HUES6 (cell line): ENCODE measurements at regions not wholly inside any gene's neighbourhood (a gene's known extent, or its start where the extent isn't known, plus 50 kb on each side); places are given as distances from the start of the nearest gene placed in this dataset.

Source experiments
- H3K27ac ChIP-seq: 2 replicates; pipeline ENCODE4 v1.7.0; 2013; ENCODE audit warnings: low read depth, mild to moderate bottlenecking, low read length, inconsistent platforms
- H3K27me3 ChIP-seq: 2 replicates; pipeline ENCODE4 v1.6.1; 2013; ENCODE audit warnings: low read length; ENCODE audit not compliant: control insufficient read depth, insufficient read depth
- H3K36me3 ChIP-seq: 2 replicates; pipeline ENCODE4 v1.6.1; 2013; ENCODE audit warnings: low read length; ENCODE audit not compliant: control insufficient read depth, insufficient read depth
- H3K4me1 ChIP-seq: 2 replicates; pipeline ENCODE4 v1.6.1; 2013; ENCODE audit warnings: low read length; ENCODE audit not compliant: control insufficient read depth, insufficient read depth
- H3K4me3 ChIP-seq: 2 replicates; pipeline ENCODE4 v1.5.1; 2013; ENCODE audit warnings: low read depth, low read length
- H3K9ac ChIP-seq: one replicate; pipeline ENCODE4 v1.6.1; 2013; ENCODE audit warnings: mild to moderate bottlenecking, low read length
- H3K9me3 ChIP-seq: 2 replicates; pipeline ENCODE4 v1.6.1; 2013; ENCODE audit warnings: low read depth, low read length; ENCODE audit not compliant: control insufficient read depth, insufficient read depth

DNA sequence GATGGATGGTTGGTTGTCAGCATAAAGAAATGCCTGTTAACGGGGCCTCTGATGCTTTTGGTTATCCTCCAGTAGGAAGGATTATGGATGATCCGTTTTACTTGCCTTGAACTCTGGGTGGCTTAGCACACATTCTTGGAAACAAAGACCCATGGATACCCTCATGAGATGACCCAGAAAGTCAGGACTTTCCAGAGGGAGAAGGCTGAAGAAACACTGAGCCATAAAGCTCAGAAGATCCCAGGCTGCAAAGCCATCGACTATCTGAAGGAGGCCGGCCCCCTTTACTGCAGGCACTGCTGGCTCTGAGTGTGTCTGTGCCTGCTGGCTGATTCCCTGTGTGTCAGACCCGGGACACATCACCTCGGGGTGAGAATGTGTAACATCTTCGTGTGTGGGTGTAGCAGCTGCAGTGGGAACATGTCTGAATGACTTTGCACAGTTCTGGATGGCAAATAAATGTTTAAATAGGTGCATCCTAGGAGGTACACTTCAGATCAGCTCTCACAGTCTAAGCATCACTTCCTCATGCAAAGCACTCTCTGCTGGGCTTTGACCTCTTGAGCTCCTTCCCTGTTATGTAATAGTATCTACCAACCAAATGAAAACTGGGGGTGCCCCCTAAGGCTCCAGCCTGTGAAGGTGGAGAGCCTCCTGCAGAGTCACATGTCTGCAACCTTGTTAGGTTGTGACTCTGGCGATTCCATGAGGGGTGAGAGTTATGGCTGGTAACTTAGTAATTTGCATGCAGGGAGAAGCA is 1084.9 kb downstream of the TBC1D22A start:
- peaks cover 70% of the 10 kb centered on the region; the same call in 1 of the 2 replicates for H3K9me3 ChIP-seq
- H3K27ac ChIP-seq = no peak overlapping the region
- no peak overlapping the region for H3K4me3 ChIP-seq
- H3K9ac ChIP-seq = no peak overlapping the region
- no peaks in the 10 kb centered on the region for H3K36me3 ChIP-seq
- peaks cover 10% of the 10 kb centered on the region; the same call in 1 of the 2 replicates for H3K4me1 ChIP-seq
- H3K27me3 ChIP-seq = no peaks in the 10 kb centered on the region

DNA sequence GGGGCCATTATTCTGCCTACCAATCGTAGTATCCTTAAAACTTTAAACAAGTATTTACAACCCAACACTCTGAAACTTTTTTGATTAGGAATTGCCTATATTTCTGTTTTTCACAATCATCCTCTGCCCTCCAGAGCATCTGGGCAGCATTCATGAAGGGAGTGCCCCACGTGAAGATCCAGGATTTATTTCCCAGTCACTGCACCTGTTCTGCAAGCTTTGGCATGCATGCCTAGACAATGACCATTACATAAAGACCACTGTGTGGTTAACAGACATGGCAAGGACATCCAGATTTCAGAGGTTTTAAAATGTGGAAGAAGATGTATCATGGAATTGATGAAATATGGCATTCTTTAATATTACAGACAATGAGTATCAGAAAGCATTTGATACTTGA is 1083.8 kb downstream of the TBC1D22A start:
- Histone ChIP-seq H3K4me3 (no peak overlapping the region), H3K27me3 (no peaks in the 10 kb centered on the region), H3K4me1 (peaks cover 8% of the 10 kb centered on the region; the same call in 1 of the 2 replicates), H3K9ac (no peak overlapping the region), H3K36me3 (no peaks in the 10 kb centered on the region), H3K9me3 (peaks cover 73% of the 10 kb centered on the region; the same call in 1 of the 2 replicates), H3K27ac (no peak overlapping the region)

DNA sequence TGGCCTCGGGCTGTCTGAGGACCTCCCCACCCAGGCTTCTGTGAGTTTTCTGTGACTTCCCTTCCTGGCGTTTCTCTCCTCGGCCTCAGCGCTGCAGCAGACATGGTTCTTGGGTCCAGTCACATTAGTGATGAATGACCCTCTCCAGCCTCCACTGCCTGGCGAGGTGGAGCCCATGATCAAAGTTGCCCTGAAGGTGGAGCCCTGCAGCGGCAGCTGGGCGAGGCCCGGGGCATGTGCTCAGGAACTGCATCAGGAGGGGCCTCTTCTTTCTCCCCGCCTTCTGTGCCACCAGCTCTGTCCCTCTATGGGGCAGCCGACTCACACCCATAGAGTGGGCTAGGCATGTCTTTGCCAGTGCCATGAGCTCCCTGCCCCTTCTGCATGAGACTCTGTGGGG is 1079.7 kb downstream of the TBC1D22A start:
- no peak overlapping the region for H3K4me3 ChIP-seq
- peaks cover 63% of the 10 kb centered on the region; the same call in 1 of the 2 replicates for H3K9me3 ChIP-seq
- no peak overlapping the region for H3K27ac ChIP-seq
- H3K27me3 ChIP-seq = no peaks in the 10 kb centered on the region
- H3K36me3 ChIP-seq = no peaks in the 10 kb centered on the region
- H3K4me1 ChIP-seq = no peaks in the 10 kb centered on the region
- no peak overlapping the region for H3K9ac ChIP-seq

DNA sequence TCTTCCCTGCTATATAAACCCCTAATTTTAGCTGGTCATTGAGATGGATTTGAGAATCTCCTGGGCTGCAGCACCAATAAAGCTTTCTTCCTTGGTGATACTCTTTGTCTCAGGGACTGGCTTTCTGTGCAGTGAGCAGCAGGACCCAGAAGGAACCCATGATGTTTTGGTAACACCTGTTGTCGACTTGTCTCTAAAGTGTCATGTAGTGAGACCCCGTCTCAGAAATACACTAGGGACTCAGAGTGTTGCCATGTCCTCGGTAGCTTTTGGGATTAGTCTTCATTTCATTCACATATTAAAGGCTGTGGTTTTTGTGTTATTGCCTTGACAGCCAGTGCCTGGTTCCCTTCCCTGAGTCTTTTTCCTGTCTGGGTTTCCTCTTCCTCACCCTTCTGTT is 1078.7 kb downstream of the TBC1D22A start:
- Histone ChIP-seq H3K36me3 (no peaks in the 10 kb centered on the region), H3K27me3 (no peaks in the 10 kb centered on the region), H3K27ac (no peak overlapping the region), H3K4me1 (no peaks in the 10 kb centered on the region), H3K9ac (no peak overlapping the region), H3K4me3 (no peak overlapping the region), H3K9me3 (peaks cover 64% of the 10 kb centered on the region; the same call in 1 of the 2 replicates)

DNA sequence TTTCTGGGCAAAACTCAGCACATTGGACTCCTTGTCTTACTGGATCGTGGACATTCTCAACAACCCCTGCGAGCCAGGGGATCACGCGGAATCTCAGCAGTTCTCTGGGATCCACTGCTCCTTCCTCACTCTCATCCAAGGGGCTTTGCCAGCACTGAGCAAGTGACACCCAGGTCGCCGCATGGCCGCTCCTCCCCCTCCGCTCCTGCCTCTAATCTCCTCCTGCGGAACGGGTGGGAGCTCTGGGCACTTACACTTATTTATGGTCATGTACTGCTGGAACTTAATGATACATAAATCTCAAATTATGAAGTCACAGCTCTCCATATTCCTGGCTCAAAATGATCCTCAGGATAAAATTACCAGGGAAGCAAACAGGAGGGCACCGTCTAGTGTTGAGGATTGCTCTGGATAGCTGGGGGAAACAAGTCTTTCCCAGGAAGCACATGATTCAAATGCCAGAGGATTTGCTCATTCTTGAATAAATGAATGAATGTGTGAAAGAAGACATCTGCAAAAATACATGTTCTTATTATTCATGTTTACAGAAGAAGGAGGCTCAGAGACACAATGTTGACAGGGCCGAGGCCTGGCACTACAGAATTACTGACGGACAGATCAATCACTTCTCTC is 1077.3 kb downstream of the TBC1D22A start:
- peaks cover 61% of the 10 kb centered on the region; the same call in 1 of the 2 replicates for H3K9me3 ChIP-seq
- no peaks in the 10 kb centered on the region for H3K36me3 ChIP-seq
- H3K9ac ChIP-seq = no peak overlapping the region
- no peak overlapping the region for H3K4me3 ChIP-seq
- H3K4me1 ChIP-seq = no peaks in the 10 kb centered on the region
- no peaks in the 10 kb centered on the region for H3K27me3 ChIP-seq
- H3K27ac ChIP-seq = no peak overlapping the region

DNA sequence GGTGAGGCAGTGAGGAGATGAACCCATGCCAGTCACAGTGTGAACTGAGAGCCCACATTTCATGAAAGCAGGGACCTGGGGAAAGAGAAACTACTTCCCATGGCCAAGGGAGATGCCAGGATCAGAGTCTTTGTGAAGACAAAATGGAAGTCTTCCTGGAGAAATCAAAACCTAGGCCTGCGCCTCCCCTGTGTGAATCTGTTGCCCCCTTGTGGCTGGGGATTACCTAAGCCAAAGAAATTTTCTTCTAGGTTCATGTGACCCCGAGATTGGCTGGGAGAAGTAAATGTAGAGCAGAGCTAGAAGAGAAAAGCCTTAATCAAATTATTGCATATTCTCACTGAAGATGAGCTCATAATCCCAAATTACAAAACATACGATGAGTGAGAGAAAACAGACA is 1075.3 kb downstream of the TBC1D22A start:
- H3K36me3 ChIP-seq = no peaks in the 10 kb centered on the region
- no peak overlapping the region for H3K27ac ChIP-seq
- H3K27me3 ChIP-seq = no peaks in the 10 kb centered on the region
- no peak overlapping the region for H3K4me3 ChIP-seq
- H3K4me1 ChIP-seq = no peaks in the 10 kb centered on the region
- H3K9me3 ChIP-seq = peaks cover 64% of the 10 kb centered on the region; the same call in 1 of the 2 replicates
- no peak overlapping the region for H3K9ac ChIP-seq

DNA sequence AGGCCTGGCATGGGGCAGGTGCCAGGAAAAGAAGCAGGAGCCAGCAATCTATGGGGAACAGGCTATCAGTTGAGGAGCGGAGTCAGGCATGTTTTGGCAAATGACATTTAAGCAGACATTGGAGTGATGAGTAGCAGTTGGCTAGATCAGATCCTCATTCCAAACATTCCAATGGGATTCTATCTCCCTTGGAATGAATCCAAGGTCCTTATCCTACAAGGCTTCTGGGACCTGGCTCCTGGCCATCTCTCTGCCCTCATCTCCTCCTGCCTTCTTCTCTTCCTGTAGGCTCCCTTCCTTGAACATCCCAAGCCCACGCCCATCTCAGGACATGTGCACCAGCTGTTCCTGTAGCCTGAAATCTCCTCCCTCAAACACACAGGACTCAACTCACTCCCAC is 1074.5 kb downstream of the TBC1D22A start:
- Histone ChIP-seq H3K4me3 (no peak overlapping the region), H3K27me3 (no peaks in the 10 kb centered on the region), H3K27ac (no peak overlapping the region), H3K36me3 (no peaks in the 10 kb centered on the region), H3K4me1 (no peaks in the 10 kb centered on the region), H3K9ac (no peak overlapping the region), H3K9me3 (peaks cover 67% of the 10 kb centered on the region; the same call in 1 of the 2 replicates)

DNA sequence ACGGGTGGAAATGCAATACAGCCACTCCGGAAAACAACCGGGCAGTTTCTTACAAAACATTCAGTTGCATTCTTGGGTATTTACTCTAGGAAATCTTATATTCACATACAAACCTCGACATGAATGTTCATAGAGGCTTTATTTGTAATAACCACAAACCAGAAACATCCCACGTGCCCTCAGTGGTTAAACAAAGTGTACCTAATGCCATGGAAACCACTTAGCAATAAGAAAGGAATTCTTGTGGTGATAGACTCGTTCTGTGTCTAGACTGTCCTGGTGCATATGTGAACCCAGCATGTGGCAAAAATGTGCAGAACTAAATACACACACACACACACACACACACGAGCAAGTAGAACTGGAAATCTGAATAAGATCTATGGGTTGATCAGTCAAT is 1073.3 kb downstream of the TBC1D22A start:
- Histone ChIP-seq H3K4me3 (no peak overlapping the region), H3K9me3 (peaks cover 62% of the 10 kb centered on the region; the same call in 1 of the 2 replicates), H3K27me3 (no peaks in the 10 kb centered on the region), H3K27ac (no peak overlapping the region), H3K4me1 (no peaks in the 10 kb centered on the region), H3K36me3 (no peaks in the 10 kb centered on the region), H3K9ac (no peak overlapping the region)

DNA sequence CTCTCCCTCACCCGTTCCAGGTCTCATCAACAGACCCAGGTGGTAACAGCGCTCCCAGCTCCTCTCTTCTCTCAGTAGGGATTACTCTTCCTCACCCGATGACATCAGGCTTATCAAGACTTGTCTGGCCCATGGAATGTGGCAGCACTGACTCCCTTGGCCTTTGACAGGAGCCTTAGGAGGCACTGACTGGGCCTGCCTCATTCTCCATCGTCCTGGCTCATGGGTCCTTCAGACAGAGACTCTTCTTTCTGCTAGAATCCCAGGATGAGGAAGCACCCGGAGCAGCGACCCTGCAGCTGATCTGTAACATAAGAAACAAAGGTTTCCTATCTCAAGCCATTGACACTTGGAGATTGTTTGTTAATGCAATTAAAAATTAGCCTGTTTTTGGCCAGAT is 1063.6 kb downstream of the TBC1D22A start:
- Histone ChIP-seq H3K27me3 (no peaks in the 10 kb centered on the region), H3K9ac (no peak overlapping the region), H3K4me1 (no peaks in the 10 kb centered on the region), H3K9me3 (peaks cover 59% of the 10 kb centered on the region; the same call in 1 of the 2 replicates), H3K36me3 (no peaks in the 10 kb centered on the region), H3K4me3 (no peak overlapping the region), H3K27ac (no peak overlapping the region)

DNA sequence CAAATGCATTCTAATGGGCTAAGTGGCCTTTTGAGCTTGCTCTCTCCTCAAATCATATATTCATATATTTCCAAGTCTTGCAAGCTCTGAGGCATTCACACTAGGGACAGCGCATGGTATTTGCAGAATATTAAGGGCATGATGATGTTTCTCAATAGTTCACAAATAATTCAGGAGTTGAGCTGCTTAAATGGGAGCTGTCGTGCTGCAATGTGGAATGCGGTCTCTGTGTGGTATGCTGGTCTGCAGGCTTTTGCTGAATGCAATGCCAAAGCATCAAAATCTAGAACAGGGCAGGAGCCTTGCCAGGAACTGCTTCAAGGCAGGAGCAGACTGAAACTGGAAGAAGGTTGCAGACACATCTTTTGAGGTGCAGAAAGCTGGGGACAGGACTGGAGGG is 1060.0 kb downstream of the TBC1D22A start:
- peaks cover 59% of the 10 kb centered on the region; the same call in 1 of the 2 replicates for H3K9me3 ChIP-seq
- H3K4me1 ChIP-seq = no peaks in the 10 kb centered on the region
- H3K36me3 ChIP-seq = no peaks in the 10 kb centered on the region
- H3K4me3 ChIP-seq = no peak overlapping the region
- H3K9ac ChIP-seq = no peak overlapping the region
- H3K27ac ChIP-seq = no peak overlapping the region
- no peaks in the 10 kb centered on the region for H3K27me3 ChIP-seq

DNA sequence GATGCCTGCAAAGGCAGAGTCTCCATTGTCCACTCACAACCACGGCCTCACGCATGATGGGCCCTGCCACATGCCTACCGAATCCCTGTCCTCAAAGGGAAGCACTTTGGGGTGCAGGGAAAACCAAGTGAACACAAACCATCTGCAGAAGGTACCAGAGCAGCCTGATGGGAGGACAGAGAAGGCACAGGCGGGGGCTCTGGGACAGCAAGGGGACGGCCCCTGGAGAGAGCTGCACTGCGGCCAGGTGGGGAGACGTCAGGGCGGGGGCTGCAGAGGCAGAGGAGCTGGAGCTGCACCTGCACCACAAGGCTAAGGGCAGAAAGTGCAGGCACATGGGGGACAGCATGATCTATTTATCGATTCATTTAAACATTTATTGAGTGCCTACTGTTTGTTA is 1056.0 kb downstream of the TBC1D22A start:
- H3K36me3 ChIP-seq = no peaks in the 10 kb centered on the region
- H3K4me1 ChIP-seq = no peaks in the 10 kb centered on the region
- H3K9ac ChIP-seq = no peak overlapping the region
- no peak overlapping the region for H3K4me3 ChIP-seq
- peaks cover 71% of the 10 kb centered on the region for H3K9me3 ChIP-seq
- no peaks in the 10 kb centered on the region for H3K27me3 ChIP-seq
- H3K27ac ChIP-seq = no peak overlapping the region
